Heart left ventricle (tissue), 13 donors: ENCODE measurements at regions not wholly inside any gene's neighbourhood (a gene's known extent, or its start where the extent isn't known, plus 50 kb on each side); places are given as distances from the start of the nearest gene placed in this dataset.

Experiments
- POLR2A ChIP-seq, 2 donors: fragments of 450-650 bp; IDR thresholded peaks; one replicate each; pipeline ENCODE4 v1.6.1; 2017; ENCODE audit warnings: antibody characterized with exemption in 2 of 2, mild to moderate bottlenecking in 2 of 2, moderate library complexity in 2 of 2
- TF ChIP-seq, protein P1 (sequence below), 12 donors: fragments of 200-600 bp; sonication (generic) in 4 of 12; IDR thresholded peaks; one replicate each; pipeline versions ENCODE4 v1.5.0 to v1.8.0; 2018 to 2022; ENCODE audit warnings: antibody characterized with exemption in 12 of 12, mild to moderate bottlenecking in 5 of 12
- donor health status: ischemic (EF 13 %, LVEDD 7.1; RV severe dilation, severe dysfunction).
- donor health status: DM: no; HTN: yes; CAD: no.
- donor health status: DM: no; HTN: no; CAD: no.
- donor health status: ischemic (EF 25% LVEDD 6.9; RV normal size, moderate dysfunction).
- donor health status: ischemic (EF 25% LVEDD 5.7; RV mildly dilated, moderate dysfunction).
- donor health status: ischemic (EF 35%, LVEDD 5.7; RV mildly dilated, moderate dysfunction).
- donor health status: nonischemic (EF 11% LVEDD 7.7; RV severe dilation, severe dysfunction).
- donor health status: DM: yes; HTN: yes; CAD: no.
- donor health status: PGD.
- donor health status: ischemic (EF 29% LVEDD 5.4; RV normal size, mild dysfunction).
- donor health status: nonischemic (EF 23%, LVEDD 6.1; RV moderate dilation, normal function).

- TF ChIP-seq, protein P1, sequence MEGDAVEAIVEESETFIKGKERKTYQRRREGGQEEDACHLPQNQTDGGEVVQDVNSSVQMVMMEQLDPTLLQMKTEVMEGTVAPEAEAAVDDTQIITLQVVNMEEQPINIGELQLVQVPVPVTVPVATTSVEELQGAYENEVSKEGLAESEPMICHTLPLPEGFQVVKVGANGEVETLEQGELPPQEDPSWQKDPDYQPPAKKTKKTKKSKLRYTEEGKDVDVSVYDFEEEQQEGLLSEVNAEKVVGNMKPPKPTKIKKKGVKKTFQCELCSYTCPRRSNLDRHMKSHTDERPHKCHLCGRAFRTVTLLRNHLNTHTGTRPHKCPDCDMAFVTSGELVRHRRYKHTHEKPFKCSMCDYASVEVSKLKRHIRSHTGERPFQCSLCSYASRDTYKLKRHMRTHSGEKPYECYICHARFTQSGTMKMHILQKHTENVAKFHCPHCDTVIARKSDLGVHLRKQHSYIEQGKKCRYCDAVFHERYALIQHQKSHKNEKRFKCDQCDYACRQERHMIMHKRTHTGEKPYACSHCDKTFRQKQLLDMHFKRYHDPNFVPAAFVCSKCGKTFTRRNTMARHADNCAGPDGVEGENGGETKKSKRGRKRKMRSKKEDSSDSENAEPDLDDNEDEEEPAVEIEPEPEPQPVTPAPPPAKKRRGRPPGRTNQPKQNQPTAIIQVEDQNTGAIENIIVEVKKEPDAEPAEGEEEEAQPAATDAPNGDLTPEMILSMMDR (IDR thresholded peaks at IDR 0.05) = no peak
- no peak for TF ChIP-seq POLR2A (IDR thresholded peaks at IDR 0.05)
Observed at GRCh38 chr5:167412556-167412955, 878.9 kb upstream of the WWC1 start.
